Right lobe of liver (tissue), 4 donors: ENCODE measurements at regions not wholly inside any gene's neighbourhood (a gene's known extent, or its start where the extent isn't known, plus 50 kb on each side); places are given as distances from the start of the nearest gene placed in this dataset.

Source experiments
- POLR2A ChIP-seq: fragments of 450-650 bp; IDR thresholded peaks from one replicate; pipeline ENCODE4 v1.6.1; 2017; ENCODE audit warnings: antibody characterized with exemption, mild to moderate bottlenecking
- TF ChIP-seq, protein P1 (sequence below), 4 donors: fragments of 200-600 bp in 3 of 4; fragments of 450-650 bp in 1 of 4; IDR thresholded peaks; one replicate each; pipeline versions ENCODE4 v1.5.1 to v1.8.0; 2016 to 2022; ENCODE audit warnings: antibody characterized with exemption in 4 of 4, mild to moderate bottlenecking in 2 of 4
- donor health status: DM: no; HTN: no; CAD: no.
- donor health status: DM: no; HTN: no; CAD: no.
- donor health status: DM: no; HTN: yes; CAD: no.

DNA sequence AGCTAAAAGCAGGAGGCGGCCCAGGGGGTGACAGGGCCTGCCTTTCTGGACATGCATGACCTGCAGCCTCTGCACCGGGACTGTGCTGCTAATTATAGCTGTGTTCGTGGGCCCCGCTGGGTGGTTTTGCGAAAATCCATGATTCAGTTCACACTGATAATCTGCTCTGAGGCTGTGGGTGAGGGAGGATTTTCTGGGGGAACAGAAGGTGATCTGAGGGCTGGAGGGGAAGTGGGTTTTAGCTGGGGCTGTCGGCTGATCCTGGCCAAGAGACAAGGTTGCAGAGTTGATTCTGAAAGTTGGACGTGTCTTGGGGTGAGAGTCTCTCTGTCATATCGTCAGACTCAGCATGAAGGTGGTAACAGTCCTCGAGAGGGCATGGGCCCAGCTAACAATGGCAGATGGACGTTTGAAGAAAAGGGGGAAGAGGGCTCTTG is 187.5 kb upstream of the ZNF469 start:
- TF ChIP-seq, protein P1, sequence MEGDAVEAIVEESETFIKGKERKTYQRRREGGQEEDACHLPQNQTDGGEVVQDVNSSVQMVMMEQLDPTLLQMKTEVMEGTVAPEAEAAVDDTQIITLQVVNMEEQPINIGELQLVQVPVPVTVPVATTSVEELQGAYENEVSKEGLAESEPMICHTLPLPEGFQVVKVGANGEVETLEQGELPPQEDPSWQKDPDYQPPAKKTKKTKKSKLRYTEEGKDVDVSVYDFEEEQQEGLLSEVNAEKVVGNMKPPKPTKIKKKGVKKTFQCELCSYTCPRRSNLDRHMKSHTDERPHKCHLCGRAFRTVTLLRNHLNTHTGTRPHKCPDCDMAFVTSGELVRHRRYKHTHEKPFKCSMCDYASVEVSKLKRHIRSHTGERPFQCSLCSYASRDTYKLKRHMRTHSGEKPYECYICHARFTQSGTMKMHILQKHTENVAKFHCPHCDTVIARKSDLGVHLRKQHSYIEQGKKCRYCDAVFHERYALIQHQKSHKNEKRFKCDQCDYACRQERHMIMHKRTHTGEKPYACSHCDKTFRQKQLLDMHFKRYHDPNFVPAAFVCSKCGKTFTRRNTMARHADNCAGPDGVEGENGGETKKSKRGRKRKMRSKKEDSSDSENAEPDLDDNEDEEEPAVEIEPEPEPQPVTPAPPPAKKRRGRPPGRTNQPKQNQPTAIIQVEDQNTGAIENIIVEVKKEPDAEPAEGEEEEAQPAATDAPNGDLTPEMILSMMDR (IDR thresholded peaks at IDR 0.05) = no peak
- no peak for TF ChIP-seq POLR2A
